Activated T-cell treated with anti-CD3 and anti-CD28 coated beads, Interleukin-2, amount 50 U/mL, for 24 hours (primary cell): ENCODE measurements at regions not wholly inside any gene's neighbourhood (a gene's known extent, or its start where the extent isn't known, plus 50 kb on each side); places are given as distances from the start of the nearest gene placed in this dataset.
"Not testable (repeated sequence)": the region's sequence is repeated elsewhere in the genome, so short reads cannot be mapped to it uniquely, and the experiment has no call there.

ENCODE experiments used
- DNase-seq: peaks from one replicate; pipeline ENCODE4 v3.0.0-alpha.2; 2020
- H3K27ac Mint-ChIP-seq: 2 replicates; pipeline ENCODE4 v1.8.0; 2020; ENCODE audit warnings: mild to moderate bottlenecking, mixed read lengths
- H3K27me3 Mint-ChIP-seq: 2 replicates; pipeline ENCODE4 v1.8.0; 2020; ENCODE audit warnings: mixed read lengths
- H3K36me3 Mint-ChIP-seq: 2 replicates; pipeline ENCODE4 v1.8.0; 2020; ENCODE audit warnings: low read depth, mixed read lengths
- H3K4me1 Mint-ChIP-seq: 2 replicates; pipeline ENCODE4 v1.8.0; 2020; ENCODE audit warnings: low read depth, mixed read lengths
- H3K4me3 Mint-ChIP-seq: 2 replicates; pipeline ENCODE4 v1.8.0; 2020; ENCODE audit warnings: mild to moderate bottlenecking, moderate library complexity, mixed read lengths
- H3K9me3 Mint-ChIP-seq: 2 replicates; pipeline ENCODE4 v1.8.0; 2020; ENCODE audit warnings: mixed read lengths

DNA sequence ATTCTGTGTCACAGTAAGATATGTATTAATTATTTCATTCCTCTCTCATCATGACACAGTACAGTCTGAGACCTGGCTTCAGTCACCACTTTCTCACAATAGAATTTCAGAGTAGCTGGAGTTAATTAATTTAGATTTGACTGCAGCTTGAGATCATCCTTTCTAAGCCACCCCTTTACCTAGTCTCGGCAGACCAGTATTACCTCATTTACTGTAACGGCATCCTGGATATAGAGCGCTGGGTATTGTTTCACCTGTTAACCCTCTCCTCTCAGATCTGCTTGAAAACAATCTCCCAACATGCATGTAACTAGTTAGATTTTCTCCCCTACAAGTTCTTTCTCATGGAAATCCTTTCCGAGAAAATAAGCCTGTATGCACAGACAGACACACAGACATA is 1057.5 kb downstream of the GATA3 start:
- Mint-ChIP-seq H3K36me3 (no peaks in the 10 kb centered on the region), H3K27ac (no peak overlapping the region), H3K4me3 (no peak overlapping the region), H3K27me3 (peaks cover 2% of the 10 kb centered on the region), H3K9me3 (no peaks in the 10 kb centered on the region), H3K4me1 (peaks cover 8% of the 10 kb centered on the region)
- DNase-seq = no peak

DNA sequence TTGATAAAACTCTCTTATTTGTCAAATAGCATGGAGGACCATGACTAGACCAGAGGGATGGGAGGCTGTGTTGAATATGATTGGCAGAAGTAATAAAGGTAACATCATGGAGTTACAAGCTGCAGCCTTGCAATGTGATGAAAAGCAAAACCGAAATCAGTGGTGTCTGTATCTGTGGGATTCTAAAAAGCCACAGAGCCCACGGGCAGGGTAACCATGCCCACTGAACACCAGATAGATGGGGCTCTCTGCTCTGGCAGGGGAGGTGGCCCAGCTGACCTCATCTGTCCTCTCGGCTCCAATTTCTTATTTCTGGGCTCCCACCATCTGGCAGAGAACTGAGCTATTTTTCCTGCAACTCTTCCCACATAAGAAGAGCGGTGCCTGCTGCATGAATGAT is 1072.2 kb downstream of the GATA3 start:
- Mint-ChIP-seq H3K4me3 (no peak overlapping the region), H3K27ac (no peak overlapping the region), H3K27me3 (no peaks in the 10 kb centered on the region), H3K9me3 (no peaks in the 10 kb centered on the region), H3K4me1 (peaks cover 2% of the 10 kb centered on the region), H3K36me3 (no peaks in the 10 kb centered on the region)
- DNase-seq = no peak

DNA sequence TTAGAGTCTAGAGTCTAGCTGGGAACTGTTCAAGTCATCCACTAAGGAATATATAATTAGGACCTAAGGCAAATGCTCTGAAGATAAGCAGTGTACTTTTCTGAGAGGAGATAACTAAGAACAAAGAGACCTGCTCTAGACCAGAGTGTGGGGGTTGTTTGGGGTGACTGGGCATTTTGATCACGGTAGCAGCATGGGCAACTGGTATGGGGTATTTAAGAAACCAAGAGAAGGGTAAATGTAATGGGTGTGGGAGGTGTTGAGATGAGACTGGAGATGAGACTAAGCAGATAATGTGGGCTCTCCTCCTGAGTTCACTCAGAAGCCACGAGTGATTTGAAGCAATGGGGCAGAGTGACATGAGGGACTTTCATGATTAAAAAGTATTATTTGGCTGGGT is 1082.9 kb downstream of the GATA3 start:
- no peaks in the 10 kb centered on the region for H3K9me3 Mint-ChIP-seq
- H3K4me3 Mint-ChIP-seq = no peak overlapping the region
- H3K4me1 Mint-ChIP-seq = peaks cover 6% of the 10 kb centered on the region
- no peaks in the 10 kb centered on the region for H3K36me3 Mint-ChIP-seq
- H3K27me3 Mint-ChIP-seq = peaks cover 3% of the 10 kb centered on the region
- no peak overlapping the region for H3K27ac Mint-ChIP-seq
- DNase-seq = no peak

DNA sequence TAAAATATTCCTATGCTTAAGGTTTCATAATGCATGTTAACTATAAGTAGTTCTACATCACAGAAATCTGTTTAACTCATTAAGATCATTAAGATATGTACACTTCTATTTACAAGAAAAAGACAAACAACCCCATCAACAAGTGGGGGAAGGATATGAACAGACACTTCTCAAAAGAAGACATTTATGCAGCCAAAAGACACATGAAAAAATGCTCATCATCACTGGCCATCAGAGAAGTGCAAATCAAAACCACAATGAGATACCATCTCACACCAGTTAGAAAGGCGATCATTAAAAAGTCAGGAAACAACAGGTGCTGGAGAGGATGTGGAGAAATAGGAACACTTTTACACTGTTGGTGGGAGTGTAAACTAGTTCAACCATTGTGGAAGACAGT is 1084.3 kb downstream of the GATA3 start:
- not testable (repeated sequence) for H3K27me3 Mint-ChIP-seq, H3K36me3 Mint-ChIP-seq, H3K9me3 Mint-ChIP-seq, H3K27ac Mint-ChIP-seq, DNase-seq, H3K4me3 Mint-ChIP-seq, H3K4me1 Mint-ChIP-seq

- Mint-ChIP-seq H3K27me3 (peaks cover 3% of the 10 kb centered on the region), H3K27ac (no peak overlapping the region), H3K36me3 (no peaks in the 10 kb centered on the region)
These were observed 1085.9 kb downstream of the GATA3 start for GRCh38 chr10:9140373-9140772.

GRCh38 chr10:9147475-9147874 is 1093.0 kb downstream of the GATA3 start:
- Mint-ChIP-seq H3K27me3 (peaks cover 6% of the 10 kb centered on the region), H3K9me3 (peaks cover 2% of the 10 kb centered on the region), H3K4me3 (no peak overlapping the region), H3K27ac (no peak overlapping the region), H3K36me3 (no peaks in the 10 kb centered on the region), H3K4me1 (peaks cover 5% of the 10 kb centered on the region)
- no peak for DNase-seq

More at GRCh38 chr10:9140373-9140772, 1085.9 kb downstream of the GATA3 start:
- DNase-seq = no peak
- Mint-ChIP-seq H3K4me3 (no peak overlapping the region), H3K9me3 (no peaks in the 10 kb centered on the region), H3K4me1 (peaks cover 6% of the 10 kb centered on the region)

- H3K4me3 Mint-ChIP-seq = no peak overlapping the region
- H3K27me3 Mint-ChIP-seq = peaks cover 10% of the 10 kb centered on the region
- peaks cover 2% of the 10 kb centered on the region for H3K9me3 Mint-ChIP-seq
- H3K36me3 Mint-ChIP-seq = no peaks in the 10 kb centered on the region
- peaks cover 5% of the 10 kb centered on the region for H3K4me1 Mint-ChIP-seq
- no peak overlapping the region for H3K27ac Mint-ChIP-seq
- no peak for DNase-seq
These were observed 1094.6 kb downstream of the GATA3 start for GRCh38 chr10:9149134-9149533.

GRCh38 chr10:9153057-9153456 is 1098.6 kb downstream of the GATA3 start:
- H3K9me3 Mint-ChIP-seq, H3K4me1 Mint-ChIP-seq, H3K4me3 Mint-ChIP-seq, H3K27ac Mint-ChIP-seq, H3K36me3 Mint-ChIP-seq, DNase-seq: not testable (repeated sequence)
- H3K27me3 Mint-ChIP-seq = peaks cover 12% of the 10 kb centered on the region

DNA sequence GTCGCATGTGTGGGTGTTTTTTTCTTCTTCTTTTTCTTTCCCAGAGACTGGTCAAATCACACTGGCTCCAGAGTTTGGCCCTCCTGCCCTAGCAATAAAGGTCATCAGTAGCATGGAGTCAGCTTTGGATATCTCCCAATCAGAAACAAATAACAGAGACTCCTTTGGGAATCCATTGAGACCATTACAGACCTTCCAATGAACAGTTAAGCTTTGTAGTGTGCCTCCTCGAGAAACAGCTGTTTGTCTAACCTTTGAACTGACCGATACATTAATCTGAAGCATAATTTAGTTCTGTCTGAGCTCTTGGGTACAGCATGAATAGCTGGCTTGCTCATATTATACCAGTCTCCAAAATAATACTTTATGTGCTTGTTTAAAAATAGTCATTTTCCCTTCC is 1103.2 kb downstream of the GATA3 start:
- H3K27me3 Mint-ChIP-seq = peaks cover 5% of the 10 kb centered on the region
- no peak overlapping the region for H3K27ac Mint-ChIP-seq
- DNase-seq = no peak
- H3K36me3 Mint-ChIP-seq = peaks cover 2% of the 10 kb centered on the region
- H3K4me3 Mint-ChIP-seq = no peak overlapping the region
- no peaks in the 10 kb centered on the region for H3K4me1 Mint-ChIP-seq
- H3K9me3 Mint-ChIP-seq = peaks cover 14% of the 10 kb centered on the region

GRCh38 chr10:9158675-9159074 is 1104.2 kb downstream of the GATA3 start:
- H3K36me3 Mint-ChIP-seq = peaks cover 2% of the 10 kb centered on the region
- no peak overlapping the region for H3K27ac Mint-ChIP-seq
- peaks cover 5% of the 10 kb centered on the region for H3K4me1 Mint-ChIP-seq
- no peak overlapping the region for H3K4me3 Mint-ChIP-seq
- peaks cover 5% of the 10 kb centered on the region for H3K27me3 Mint-ChIP-seq
- H3K9me3 Mint-ChIP-seq = peaks cover 21% of the 10 kb centered on the region
- no peak for DNase-seq

DNA sequence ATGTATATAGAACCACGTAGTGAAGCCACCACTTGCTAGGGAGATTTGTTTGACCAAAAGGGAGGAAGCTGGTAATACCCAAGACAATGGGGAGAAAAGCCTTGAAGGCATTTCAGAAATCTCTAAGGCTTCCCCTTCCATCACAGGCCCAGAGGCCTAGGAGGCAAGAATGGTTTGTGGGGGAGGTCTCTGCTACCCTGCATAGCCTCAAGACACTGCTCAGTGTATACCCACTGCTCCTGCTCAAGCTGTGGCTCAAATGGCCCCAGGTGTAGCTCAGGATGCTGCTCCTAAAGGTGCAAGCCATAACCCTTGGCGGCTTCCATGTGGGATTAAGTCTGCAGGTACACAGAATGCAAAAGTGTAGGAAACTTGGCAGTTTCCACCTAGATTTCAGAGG is 1105.8 kb downstream of the GATA3 start:
- Mint-ChIP-seq H3K9me3 (peaks cover 24% of the 10 kb centered on the region), H3K4me3 (no peak overlapping the region), H3K27ac (no peak overlapping the region)

GRCh38 chr10:9163699-9164098 is 1109.2 kb downstream of the GATA3 start:
- Mint-ChIP-seq H3K36me3 (peaks cover 2% of the 10 kb centered on the region), H3K27me3 (no peaks in the 10 kb centered on the region), H3K4me1 (peaks cover 29% of the 10 kb centered on the region), H3K4me3 (no peak overlapping the region), H3K27ac (no peak overlapping the region), H3K9me3 (peaks cover 32% of the 10 kb centered on the region)
- DNase-seq = no peak

More for the DNA sequence above, 1105.8 kb downstream of the GATA3 start:
- DNase-seq = no peak
- H3K27me3 Mint-ChIP-seq = no peaks in the 10 kb centered on the region
- H3K4me1 Mint-ChIP-seq = peaks cover 8% of the 10 kb centered on the region
- peaks cover 2% of the 10 kb centered on the region for H3K36me3 Mint-ChIP-seq

DNA sequence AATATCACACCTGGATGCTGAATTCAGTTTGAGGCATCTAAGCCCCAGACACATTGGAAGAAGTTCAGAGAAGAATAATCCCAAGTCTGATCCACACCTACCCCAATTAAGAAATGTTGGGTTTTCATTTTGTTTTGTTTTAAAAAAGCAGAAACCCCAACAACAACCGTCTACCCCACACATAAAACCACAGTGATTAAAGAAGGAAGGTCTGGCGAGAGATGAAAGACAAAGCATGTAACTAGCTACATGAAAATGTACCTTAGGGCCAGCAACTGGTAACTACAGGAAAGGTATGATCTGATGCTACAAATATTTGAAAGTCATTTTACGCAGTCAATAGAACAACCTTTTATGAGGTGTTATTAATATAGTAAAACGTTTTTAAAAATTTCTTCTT is 1112.3 kb downstream of the GATA3 start:
- peaks cover 4% of the 10 kb centered on the region for H3K27me3 Mint-ChIP-seq
- H3K9me3 Mint-ChIP-seq = peaks cover 18% of the 10 kb centered on the region
- H3K27ac Mint-ChIP-seq = no peak overlapping the region
- H3K36me3 Mint-ChIP-seq = no peaks in the 10 kb centered on the region
- peaks cover 29% of the 10 kb centered on the region for H3K4me1 Mint-ChIP-seq
- no peak overlapping the region for H3K4me3 Mint-ChIP-seq
- DNase-seq = no peak

DNA sequence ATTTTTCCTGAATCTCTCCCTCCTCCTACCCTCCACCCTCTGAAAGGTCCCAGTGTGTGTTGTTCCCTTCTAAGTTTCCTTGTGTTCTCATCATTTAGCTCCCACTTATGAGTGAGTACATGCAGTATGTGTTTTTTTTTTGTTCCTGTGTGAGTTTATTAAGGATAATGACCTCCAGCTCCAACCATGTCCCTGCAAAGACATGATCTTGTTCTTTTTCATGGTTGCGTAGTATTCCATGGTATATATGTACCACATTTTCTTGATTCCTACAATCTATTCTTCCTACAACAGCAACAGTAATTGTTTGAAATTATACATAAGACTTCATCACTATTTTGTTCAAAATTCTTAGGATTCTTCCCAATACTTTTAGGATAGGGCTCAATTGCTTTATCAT is 1117.8 kb downstream of the GATA3 start:
- H3K27me3 Mint-ChIP-seq = peaks cover 18% of the 10 kb centered on the region
- no peaks in the 10 kb centered on the region for H3K36me3 Mint-ChIP-seq
- no peak overlapping the region for H3K4me3 Mint-ChIP-seq
- peaks cover 5% of the 10 kb centered on the region for H3K9me3 Mint-ChIP-seq
- H3K4me1 Mint-ChIP-seq = peaks cover 22% of the 10 kb centered on the region
- H3K27ac Mint-ChIP-seq = no peak overlapping the region
- DNase-seq = no peak

- Mint-ChIP-seq H3K9me3 (peaks cover 5% of the 10 kb centered on the region), H3K4me3 (no peak overlapping the region), H3K27ac (peak overlapping the region; percentile 30)
These were observed 1120.7 kb downstream of the GATA3 start for GRCh38 chr10:9175200-9175599.

DNA sequence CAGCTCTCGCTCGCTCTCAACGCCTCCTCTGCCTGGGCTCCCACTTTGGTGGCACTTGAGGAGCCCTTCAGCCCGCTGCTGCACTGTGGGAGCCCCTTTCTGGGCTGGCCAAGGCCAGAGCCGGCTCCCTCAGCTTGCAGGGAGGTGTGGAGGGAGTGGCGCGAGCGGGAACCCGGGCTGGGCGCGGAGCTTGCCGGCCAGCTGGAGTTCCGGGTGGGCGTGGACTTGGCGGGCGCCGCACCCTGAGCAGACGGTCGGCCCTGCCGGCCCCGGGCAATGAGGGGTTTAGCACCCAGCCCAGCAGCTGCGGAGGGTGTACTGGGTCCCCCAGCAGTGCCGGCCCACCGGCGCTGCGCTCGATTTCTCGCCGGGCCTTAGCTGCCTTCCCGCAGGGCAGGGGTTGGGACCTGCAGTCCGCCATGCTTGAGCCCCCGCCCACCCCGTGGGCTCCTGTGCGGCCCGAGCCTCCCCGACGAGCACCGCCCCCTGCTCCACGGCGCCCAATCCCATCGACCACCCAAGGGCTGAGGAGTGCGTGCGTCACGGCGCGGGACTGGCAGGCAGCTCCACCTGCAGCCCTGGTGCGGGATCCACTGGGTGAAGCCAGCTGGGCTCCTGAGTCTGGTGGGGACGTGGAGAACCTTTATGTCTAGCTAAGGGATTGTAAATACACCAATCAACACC is 1128.9 kb downstream of the GATA3 start:
- H3K27me3 Mint-ChIP-seq = peaks cover 15% of the 10 kb centered on the region
- not testable (repeated sequence) for H3K4me1 Mint-ChIP-seq, DNase-seq, H3K9me3 Mint-ChIP-seq, H3K36me3 Mint-ChIP-seq, H3K27ac Mint-ChIP-seq, H3K4me3 Mint-ChIP-seq

More at GRCh38 chr10:9175200-9175599, 1120.7 kb downstream of the GATA3 start:
- no peak for DNase-seq
- Mint-ChIP-seq H3K4me1 (peaks cover 18% of the 10 kb centered on the region), H3K36me3 (no peaks in the 10 kb centered on the region), H3K27me3 (peaks cover 26% of the 10 kb centered on the region)
